Trophoblast cell (in vitro differentiated cells and primary cell): ENCODE measurements at regions not wholly inside any gene's neighbourhood (a gene's known extent, or its start where the extent isn't known, plus 50 kb on each side); places are given as distances from the start of the nearest gene placed in this dataset.

Experiments used
- DNase-seq, 2 donors: peaks; one replicate each; pipeline ENCODE4 v3.0.0-alpha.2; 2016
- H2AFZ ChIP-seq: 2 replicates; pipeline ENCODE4 v1.6.1; 2013; ENCODE audit warnings: low read length, moderate library complexity, mild to moderate bottlenecking; ENCODE audit not compliant: insufficient read depth, poor library complexity
- H2AK5ac ChIP-seq: 2 replicates; pipeline ENCODE4 v1.6.1; 2013; ENCODE audit warnings: mild to moderate bottlenecking, low read length
- H2BK120ac ChIP-seq: 2 replicates; pipeline ENCODE4 v1.6.1; 2013; ENCODE audit warnings: low read length, mild to moderate bottlenecking, moderate library complexity; ENCODE audit not compliant: insufficient read depth, poor library complexity
- H2BK12ac ChIP-seq: 2 replicates; pipeline ENCODE4 v1.6.1; 2013; ENCODE audit warnings: mild to moderate bottlenecking, low read length, moderate library complexity
- H2BK5ac ChIP-seq: 2 replicates; pipeline ENCODE4 v1.6.1; 2013; ENCODE audit warnings: low read length, low read depth, moderate library complexity, mild to moderate bottlenecking; ENCODE audit not compliant: poor library complexity
- H3K14ac ChIP-seq: 2 replicates; pipeline ENCODE4 v1.6.1; 2013; ENCODE audit warnings: mild to moderate bottlenecking, low read length
- H3K18ac ChIP-seq: 2 replicates; pipeline ENCODE4 v1.6.1; 2013; ENCODE audit warnings: mild to moderate bottlenecking, low read length
- H3K23ac ChIP-seq: 2 replicates; pipeline ENCODE4 v1.6.1; 2013; ENCODE audit warnings: low read length
- H3K27ac ChIP-seq: 2 replicates; pipeline ENCODE4 v1.5.1; 2013; ENCODE audit warnings: low read depth, mild to moderate bottlenecking, inconsistent platforms, low read length, moderate library complexity
- H3K27me3 ChIP-seq: 2 replicates; pipeline ENCODE4 v1.6.1; 2013; ENCODE audit warnings: inconsistent platforms, mild to moderate bottlenecking, low read length, moderate library complexity; ENCODE audit not compliant: insufficient read depth
- H3K36me3 ChIP-seq, 2 experiments: 1 replicate in 1 of 2; 2 replicates in 1 of 2; pipeline ENCODE4 v1.6.1; 2013; ENCODE audit warnings: low read length in 2 of 2, mild to moderate bottlenecking in 2 of 2, moderate library complexity in 1 of 2; ENCODE audit not compliant: insufficient read depth in 2 of 2, control insufficient read depth in 1 of 2
- H3K4ac ChIP-seq: 2 replicates; pipeline ENCODE4 v1.6.1; 2013; ENCODE audit warnings: low read depth, mild to moderate bottlenecking, low read length, moderate library complexity
- H3K4me1 ChIP-seq, 2 experiments: 1 replicate in 1 of 2; 2 replicates in 1 of 2; pipeline ENCODE4 v1.6.1; 2013; ENCODE audit warnings: low read length in 2 of 2, mild to moderate bottlenecking in 2 of 2, moderate library complexity in 1 of 2; ENCODE audit not compliant: insufficient read depth in 2 of 2, control insufficient read depth in 1 of 2
- H3K4me2 ChIP-seq: 2 replicates; pipeline ENCODE4 v1.6.1; 2013; ENCODE audit warnings: inconsistent platforms, mild to moderate bottlenecking, low read length, moderate library complexity
- H3K4me3 ChIP-seq: 2 replicates; pipeline ENCODE4 v1.5.1; 2013; ENCODE audit warnings: mild to moderate bottlenecking, low read depth, low read length, inconsistent platforms
- H3K79me1 ChIP-seq: one replicate; pipeline ENCODE4 v1.6.1; 2013; ENCODE audit warnings: low read length
- H3K79me2 ChIP-seq: 2 replicates; pipeline ENCODE4 v1.6.1; 2013; ENCODE audit warnings: low read length, mild to moderate bottlenecking; ENCODE audit not compliant: control insufficient read depth, insufficient read depth, poor library complexity
- H3K9ac ChIP-seq: 2 replicates; pipeline ENCODE4 v1.6.1; 2013; ENCODE audit warnings: mild to moderate bottlenecking, low read length
- H3K9me3 ChIP-seq: 2 replicates; pipeline ENCODE4 v1.6.1; 2013; ENCODE audit warnings: low read depth, mild to moderate bottlenecking, control low read depth, inconsistent platforms, low read length; ENCODE audit not compliant: insufficient read depth
- H4K12ac ChIP-seq: 2 replicates; pipeline ENCODE4 v1.6.1; 2013; ENCODE audit warnings: low read depth, mild to moderate bottlenecking, low read length, moderate library complexity
- H4K8ac ChIP-seq: 2 replicates; pipeline ENCODE4 v1.6.1; 2013; ENCODE audit warnings: low read depth, mild to moderate bottlenecking, low read length, moderate library complexity
- H4K91ac ChIP-seq: one replicate; pipeline ENCODE4 v1.6.1; 2013; ENCODE audit warnings: low read depth, mild to moderate bottlenecking, low read length, moderate library complexity
- WGBS: extraction: QIAGEN DNeasy Blood & Tissue Kit; methylation state at CpG from one replicate; pipeline ENCODE4 v1.1.7; 2013; ENCODE audit warnings: missing lambda C conversion rate; ENCODE audit not compliant: insufficient read length, insufficient coverage; ENCODE audit errors: extremely low coverage; 5-methylcytosine and 5-hydroxymethylcytosine counted together

GRCh38 chr2:109055435-109055834 is 66.4 kb upstream of the EDAR start:
- no peak overlapping the region for H3K18ac ChIP-seq
- H4K8ac ChIP-seq: no peak overlapping the region
- H3K4ac ChIP-seq: no peak overlapping the region
- H3K9ac ChIP-seq: no peak overlapping the region
- no peak overlapping the region for H2AFZ ChIP-seq
- no peaks in the 10 kb centered on the region for H3K36me3 ChIP-seq
- H3K14ac ChIP-seq: no peak overlapping the region
- no peak overlapping the region for H3K4me3 ChIP-seq
- H2BK120ac ChIP-seq: no peak overlapping the region
- no peak overlapping the region for H2BK5ac ChIP-seq
- no peak for DNase-seq
- H3K9me3 ChIP-seq: peaks cover 4% of the 10 kb centered on the region
- no peak overlapping the region for H4K12ac ChIP-seq
- H3K27ac ChIP-seq: no peak overlapping the region
- H3K23ac ChIP-seq: no peak overlapping the region
- H3K4me2 ChIP-seq: no peak overlapping the region
- no peak overlapping the region for H4K91ac ChIP-seq
- no CpG with 5 or more reads among the region's 14 CpGs for WGBS
- H2BK12ac ChIP-seq: no peak overlapping the region
- no peak overlapping the region for H2AK5ac ChIP-seq
- no peaks in the 10 kb centered on the region for H3K79me2 ChIP-seq
- no peaks in the 10 kb centered on the region for H3K4me1 ChIP-seq
- H3K79me1 ChIP-seq: no peaks in the 10 kb centered on the region
- no peaks in the 10 kb centered on the region for H3K27me3 ChIP-seq

DNA sequence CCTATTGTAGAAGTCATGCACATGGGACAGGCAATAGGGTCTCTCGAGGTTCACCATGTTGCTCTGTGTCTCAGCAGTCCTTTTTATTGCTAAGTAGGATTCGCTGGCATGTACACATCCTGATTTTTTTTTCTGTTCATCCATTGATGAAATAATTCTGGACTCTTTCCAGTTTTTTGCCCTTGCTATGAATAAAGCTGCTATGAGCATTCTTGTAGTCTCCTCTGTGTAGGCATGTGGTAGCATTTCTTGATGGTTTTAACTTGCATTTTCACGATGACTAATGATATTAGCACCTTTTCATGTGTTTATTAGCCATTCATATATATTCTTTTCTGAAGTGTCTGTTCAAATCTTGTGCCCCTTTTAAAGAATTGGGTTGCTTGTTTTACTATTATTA is 65.8 kb upstream of the EDAR start:
- H3K4me2 ChIP-seq: no peak overlapping the region
- H3K4ac ChIP-seq: no peak overlapping the region
- no peak overlapping the region for H2BK120ac ChIP-seq
- no peak overlapping the region for H3K4me3 ChIP-seq
- DNase-seq: no peak
- no peak overlapping the region for H3K18ac ChIP-seq
- H3K23ac ChIP-seq: no peak overlapping the region
- H2AFZ ChIP-seq: no peak overlapping the region
- H3K9me3 ChIP-seq: peaks cover 4% of the 10 kb centered on the region
- no peaks in the 10 kb centered on the region for H3K27me3 ChIP-seq
- no peak overlapping the region for H4K12ac ChIP-seq
- no peaks in the 10 kb centered on the region for H3K79me2 ChIP-seq
- no peak overlapping the region for H2BK12ac ChIP-seq
- no peaks in the 10 kb centered on the region for H3K79me1 ChIP-seq
- H3K14ac ChIP-seq: no peak overlapping the region
- no peak overlapping the region for H2BK5ac ChIP-seq
- whole genome bisulfite sequencing: no CpG with 5 or more reads among the region's 3 CpGs
- H3K27ac ChIP-seq: no peak overlapping the region
- no peak overlapping the region for H3K9ac ChIP-seq
- H4K8ac ChIP-seq: no peak overlapping the region
- H4K91ac ChIP-seq: no peak overlapping the region
- no peaks in the 10 kb centered on the region for H3K4me1 ChIP-seq
- no peak overlapping the region for H2AK5ac ChIP-seq
- H3K36me3 ChIP-seq: no peaks in the 10 kb centered on the region

DNA sequence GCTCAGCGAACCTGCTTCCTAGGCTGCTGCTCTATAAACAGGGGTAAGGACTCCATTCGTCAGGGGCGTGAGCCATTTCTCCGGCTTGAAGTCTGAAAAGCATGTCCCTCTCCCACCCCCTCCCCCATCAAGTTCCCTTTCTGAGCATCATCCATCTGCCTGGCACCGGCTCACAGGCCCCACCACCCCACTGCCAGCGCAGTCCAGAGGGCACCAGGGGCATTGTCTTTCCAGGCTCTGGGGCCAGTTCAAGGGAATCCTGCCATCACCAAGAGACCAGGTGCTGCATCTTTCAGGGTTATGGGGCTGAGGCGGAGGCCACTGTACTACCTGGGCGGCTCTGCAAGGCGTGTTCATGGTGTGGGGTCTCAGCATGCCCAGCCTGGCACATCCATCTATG is 64.7 kb upstream of the EDAR start:
- no peak overlapping the region for H2BK5ac ChIP-seq
- no peak overlapping the region for H3K23ac ChIP-seq
- H3K27me3 ChIP-seq: no peaks in the 10 kb centered on the region
- no peak overlapping the region for H3K4me2 ChIP-seq
- H3K9me3 ChIP-seq: peaks cover 4% of the 10 kb centered on the region
- H3K36me3 ChIP-seq: no peaks in the 10 kb centered on the region
- no peak overlapping the region for H3K18ac ChIP-seq
- no peak overlapping the region for H2BK12ac ChIP-seq
- peak overlapping the region; percentile 33 for H3K4me3 ChIP-seq
- no peak overlapping the region for H3K4ac ChIP-seq
- no peak overlapping the region for H4K8ac ChIP-seq
- H3K79me1 ChIP-seq: no peaks in the 10 kb centered on the region
- no peak overlapping the region for H2AFZ ChIP-seq
- no peak for DNase-seq
- no peak overlapping the region for H3K9ac ChIP-seq
- H4K91ac ChIP-seq: no peak overlapping the region
- no peak overlapping the region for H2AK5ac ChIP-seq
- no peak overlapping the region for H2BK120ac ChIP-seq
- H3K27ac ChIP-seq: no peak overlapping the region
- H3K4me1 ChIP-seq: no peaks in the 10 kb centered on the region
- no peaks in the 10 kb centered on the region for H3K79me2 ChIP-seq
- no peak overlapping the region for H4K12ac ChIP-seq
- H3K14ac ChIP-seq: no peak overlapping the region
- WGBS: no CpG with 5 or more reads among the region's 9 CpGs

DNA sequence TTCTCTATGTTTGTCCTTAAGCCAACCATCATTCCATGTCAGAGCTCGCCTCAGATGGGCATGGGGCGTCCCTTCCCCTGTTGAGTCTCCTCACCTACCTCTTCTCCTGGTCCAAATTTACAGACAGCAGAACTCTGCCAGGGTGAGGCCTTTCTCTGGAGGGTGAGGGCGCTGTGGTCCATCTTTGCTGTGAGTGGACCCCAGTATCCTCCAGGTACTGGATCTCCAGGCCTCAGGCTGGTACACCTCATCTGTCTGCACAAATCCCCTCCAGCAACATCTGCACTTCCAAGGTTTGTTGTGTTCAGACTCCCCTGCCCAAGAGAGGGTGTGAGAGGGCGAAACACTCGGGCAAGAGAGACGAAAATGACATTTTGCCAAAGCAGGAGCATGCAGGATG is 63.9 kb upstream of the EDAR start:
- no peak overlapping the region for H3K14ac ChIP-seq
- no peak overlapping the region for H2BK120ac ChIP-seq
- no peak overlapping the region for H3K27ac ChIP-seq
- H4K91ac ChIP-seq: no peak overlapping the region
- H3K9me3 ChIP-seq: peaks cover 4% of the 10 kb centered on the region
- H3K79me2 ChIP-seq: no peaks in the 10 kb centered on the region
- no peak overlapping the region for H2AFZ ChIP-seq
- H3K4me3 ChIP-seq: no peak overlapping the region
- H4K12ac ChIP-seq: no peak overlapping the region
- H3K4me2 ChIP-seq: no peak overlapping the region
- H3K27me3 ChIP-seq: no peaks in the 10 kb centered on the region
- H3K9ac ChIP-seq: no peak overlapping the region
- WGBS: no CpG with 5 or more reads among the region's 6 CpGs
- H3K23ac ChIP-seq: no peak overlapping the region
- no peak overlapping the region for H2BK12ac ChIP-seq
- no peak overlapping the region for H3K4ac ChIP-seq
- no peak overlapping the region for H2BK5ac ChIP-seq
- H3K4me1 ChIP-seq: no peaks in the 10 kb centered on the region
- no peaks in the 10 kb centered on the region for H3K36me3 ChIP-seq
- no peak overlapping the region for H2AK5ac ChIP-seq
- H4K8ac ChIP-seq: no peak overlapping the region
- H3K18ac ChIP-seq: no peak overlapping the region
- no peak for DNase-seq
- no peaks in the 10 kb centered on the region for H3K79me1 ChIP-seq
